Left renal pelvis (tissue), 4 donors: ENCODE measurements at regions not wholly inside any gene's neighbourhood (a gene's known extent, or its start where the extent isn't known, plus 50 kb on each side); places are given as distances from the start of the nearest gene placed in this dataset.
"Not testable (repeated sequence)": the region's sequence is repeated elsewhere in the genome, so short reads cannot be mapped to it uniquely, and the experiment has no call there.

Experiments
- DNase-seq, 4 donors: peaks; one replicate each; pipeline ENCODE4 v3.0.0-alpha.2; 2013; ENCODE audit warnings: low read depth in 4 of 4, low spot score in 3 of 4

DNA sequence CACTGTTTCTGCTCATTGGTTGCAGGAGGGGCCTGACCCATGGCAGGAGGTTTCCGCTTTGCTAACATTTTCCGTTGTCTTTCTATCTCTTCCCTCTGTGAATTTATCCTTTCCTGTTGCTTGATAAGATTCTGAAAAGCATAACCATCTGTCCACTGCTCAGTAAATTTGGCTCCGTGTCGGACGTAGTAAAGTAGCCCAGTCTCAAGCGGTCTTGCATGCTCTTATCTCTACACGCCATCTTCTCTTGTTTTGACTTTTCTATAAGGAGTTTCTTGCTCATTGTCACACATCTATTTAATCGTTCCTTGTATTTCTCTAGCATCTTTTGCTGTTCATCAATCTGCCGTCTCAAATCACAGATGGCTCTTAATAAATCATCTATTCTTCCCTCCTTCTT, 216.3 kb upstream of the CCL2 start:
- DNase-seq, result not testable (repeated sequence)

DNA sequence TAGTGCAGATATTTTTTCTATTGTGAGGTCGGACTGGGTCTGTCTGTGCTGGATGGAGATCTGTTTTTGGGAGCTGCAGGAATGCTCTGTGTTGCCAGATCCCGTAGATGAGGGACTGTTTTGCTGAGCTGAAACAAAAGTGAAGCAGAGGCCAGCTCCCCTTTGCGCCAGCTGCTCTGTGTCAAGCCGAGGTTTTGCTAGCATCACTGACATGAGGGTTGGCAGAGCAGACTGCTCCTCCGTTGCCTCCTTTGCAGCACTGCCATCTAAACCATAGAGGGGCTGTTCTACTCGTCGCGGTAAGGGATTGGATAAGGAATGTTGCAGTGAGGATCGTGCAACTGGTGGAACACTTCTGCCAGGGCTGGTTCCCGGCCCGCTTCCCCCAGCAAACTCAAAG, 215.9 kb upstream of the CCL2 start:
- not testable (repeated sequence) for DNase-seq

DNA sequence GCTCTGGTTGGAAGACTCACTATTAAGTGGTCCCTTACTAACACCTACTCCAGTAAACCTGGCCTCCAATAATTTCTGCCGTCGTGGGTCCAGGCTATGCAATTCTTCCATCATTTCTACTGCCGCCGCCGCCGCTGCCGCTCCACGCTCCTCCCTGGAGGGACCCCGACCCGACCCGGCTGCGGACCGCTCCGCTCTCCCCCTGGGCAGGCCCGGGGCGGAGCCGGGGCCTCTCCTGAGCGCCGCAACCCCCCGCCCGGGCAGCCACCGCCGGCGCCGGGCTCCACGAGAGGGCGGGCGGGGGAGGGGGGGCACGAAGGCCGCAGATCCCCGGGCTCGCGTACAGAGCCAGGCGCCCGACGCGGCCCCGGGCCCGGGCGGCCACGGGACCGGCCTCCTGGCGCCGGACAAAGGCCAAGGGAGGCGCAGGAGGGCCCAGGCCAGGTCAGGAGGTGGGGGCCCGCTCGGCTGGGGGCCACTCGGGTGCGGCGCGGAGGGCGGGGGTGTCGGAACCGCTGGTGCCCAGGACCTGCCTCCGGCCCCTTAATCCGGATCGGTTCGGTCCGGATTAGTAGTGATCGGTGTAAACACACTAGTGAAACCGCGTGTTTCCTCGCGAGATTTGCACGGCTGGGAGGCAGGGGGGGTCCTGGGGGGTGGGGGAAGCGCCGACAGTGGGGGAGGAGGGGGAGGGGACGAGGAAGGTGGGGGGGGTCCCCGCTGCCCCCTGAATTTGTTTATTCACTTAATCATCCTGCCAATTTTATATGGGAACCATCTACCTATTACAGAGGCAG, 215.1 kb upstream of the CCL2 start:
- DNase-seq, result not testable (repeated sequence)

DNA sequence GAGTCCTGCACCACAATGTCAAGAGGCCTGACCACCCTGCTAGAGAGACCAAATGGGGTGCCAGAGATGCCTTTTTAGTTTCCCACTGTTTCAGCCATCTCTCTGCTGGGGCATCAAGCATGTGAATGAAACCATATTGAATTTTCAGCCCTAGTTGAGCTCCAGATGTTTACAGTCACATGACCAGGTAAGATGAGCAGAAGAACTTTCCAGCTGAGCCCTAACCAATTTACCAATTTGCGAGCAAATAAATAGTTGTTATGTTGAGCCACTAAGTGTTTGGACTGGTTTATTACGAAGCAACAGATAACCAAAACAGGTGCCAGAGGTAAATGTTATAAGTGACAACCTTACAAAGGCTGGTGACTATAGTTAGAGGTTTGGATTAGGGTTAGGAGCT, 209.1 kb upstream of the CCL2 start:
- no peak for DNase-seq

DNA sequence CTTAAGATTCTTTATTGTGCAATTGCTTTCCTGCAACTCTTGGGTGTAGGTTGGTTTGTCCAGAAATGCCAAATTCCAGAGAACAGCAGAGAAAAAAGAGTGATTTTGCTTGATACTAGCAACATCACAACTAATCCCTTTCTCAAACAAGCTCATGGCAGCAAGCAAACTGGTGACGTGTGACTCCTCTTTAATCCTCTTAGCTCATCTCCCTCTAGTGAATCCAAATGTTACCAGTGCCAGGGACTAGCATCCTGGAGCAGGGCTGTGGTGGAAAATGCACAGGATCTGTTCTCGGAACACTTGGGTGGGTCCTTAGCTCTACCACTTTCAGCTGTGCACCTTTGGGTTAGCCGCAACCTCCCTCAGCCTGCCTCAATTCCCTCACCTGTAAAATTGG, 204.0 kb upstream of the CCL2 start:
- no peak for DNase-seq

DNA sequence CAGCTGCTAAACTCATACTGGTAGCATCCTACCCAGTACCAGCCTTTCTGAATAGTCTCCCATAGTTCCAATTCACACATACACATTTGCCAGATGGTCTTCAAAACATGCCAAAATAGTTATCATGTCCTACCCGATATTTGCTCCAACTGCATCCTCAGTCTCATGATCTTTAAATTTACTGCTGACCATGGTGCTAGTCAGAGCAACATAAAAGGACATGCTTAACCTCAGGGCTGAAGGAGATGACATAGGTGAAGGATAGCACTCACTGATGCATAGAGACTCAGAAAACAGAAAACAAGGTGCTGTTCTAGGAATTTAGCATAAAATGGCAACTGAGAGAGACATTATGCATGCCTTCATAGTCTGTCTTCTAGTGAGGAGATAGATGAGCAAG, 200.6 kb upstream of the CCL2 start:
- no peak for DNase-seq

DNA sequence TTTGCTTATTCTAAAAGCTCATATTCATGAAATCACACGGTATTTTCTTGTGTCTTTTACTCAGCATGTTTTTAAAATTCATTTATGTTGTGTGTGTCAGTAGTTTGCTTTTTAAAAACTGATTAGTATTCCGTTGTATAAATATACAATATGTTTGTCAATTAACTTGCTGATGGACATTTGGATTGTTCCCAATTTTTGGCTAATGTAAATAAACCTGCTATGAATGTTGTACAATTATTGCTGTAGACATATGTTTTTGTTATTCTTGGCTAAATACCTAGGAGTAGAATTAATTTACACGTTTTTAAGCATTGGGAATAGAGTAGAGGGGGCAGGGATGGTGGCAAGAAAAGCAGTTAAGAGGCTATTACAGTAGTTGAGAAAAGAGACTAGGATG, 199.5 kb upstream of the CCL2 start:
- DNase-seq, result no peak

DNA sequence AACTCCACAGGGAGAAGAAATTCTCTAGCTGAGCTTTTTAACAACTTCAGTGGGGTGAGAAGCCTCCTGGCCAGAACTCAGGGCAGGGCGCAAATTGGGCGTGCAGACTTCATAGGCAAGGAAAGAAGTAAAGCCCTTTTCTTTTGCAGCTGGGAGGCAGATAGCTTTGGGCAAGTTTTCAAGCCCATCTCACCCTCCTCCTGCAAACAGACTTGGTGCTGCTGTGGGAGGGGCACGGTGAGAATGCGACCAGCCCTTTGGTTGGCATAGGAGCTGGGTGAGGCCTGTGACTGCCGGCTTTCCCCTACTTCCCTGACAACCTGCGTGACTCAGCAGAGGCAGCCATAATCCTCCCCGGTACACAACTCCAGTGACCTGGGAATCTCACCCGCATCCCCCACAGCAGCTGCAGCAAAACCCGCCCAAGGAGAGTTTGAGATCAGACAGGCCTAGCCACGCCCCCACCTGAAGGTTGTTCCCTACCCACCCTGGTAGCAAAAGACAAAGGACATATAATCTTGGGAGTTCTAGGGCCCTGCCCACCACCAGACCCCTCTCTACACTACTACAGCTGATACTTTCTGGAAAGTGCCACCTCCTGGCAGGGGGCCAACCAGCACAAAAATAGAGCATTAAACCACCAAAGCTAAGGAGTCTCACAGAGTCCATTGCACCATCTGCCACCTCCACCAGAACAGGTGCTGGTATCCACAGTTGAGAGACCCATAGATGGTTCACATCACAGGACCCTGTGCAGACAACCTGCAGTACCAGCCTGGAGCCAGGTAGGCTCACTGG, 195.5 kb upstream of the CCL2 start:
- DNase-seq, result no peak

DNA sequence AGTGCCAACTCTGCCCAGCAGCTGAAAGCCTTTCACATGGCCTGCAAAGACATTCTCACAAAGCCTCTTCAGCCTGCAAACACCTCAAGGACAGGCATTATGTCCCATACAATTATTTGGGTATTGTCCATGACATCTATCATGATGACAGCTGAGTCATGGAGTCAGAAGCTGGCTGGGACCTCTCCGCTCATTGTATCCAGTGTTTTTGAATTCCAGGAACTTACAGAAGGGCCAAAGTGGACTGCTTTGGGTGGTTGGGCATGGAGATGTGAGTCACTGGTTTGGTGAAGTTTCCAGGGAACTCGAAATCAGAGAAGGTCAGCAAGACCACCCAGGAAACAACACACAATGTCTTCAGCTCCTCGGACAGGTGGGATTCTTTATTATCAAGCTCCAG, 188.6 kb upstream of the CCL2 start:
- DNase-seq, result no peak

DNA sequence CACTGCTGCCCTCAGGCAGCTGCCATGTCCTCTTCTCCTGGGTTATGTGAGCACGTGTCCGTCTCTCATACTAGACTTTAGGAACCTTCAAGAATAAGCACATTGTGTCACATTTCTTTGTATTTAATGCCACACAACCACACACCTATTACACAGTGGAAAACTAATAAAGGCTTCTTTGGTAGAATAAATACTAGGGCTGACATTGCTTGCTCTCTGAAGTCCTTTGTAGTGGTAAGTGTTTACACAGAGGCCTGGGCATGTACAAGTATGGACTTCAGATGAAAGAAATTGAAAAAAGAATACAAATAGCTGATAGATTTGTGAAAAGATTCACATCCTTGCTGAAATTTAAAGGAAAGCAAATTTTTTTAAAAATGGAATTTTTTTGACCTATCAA, 188.1 kb upstream of the CCL2 start:
- no peak for DNase-seq

DNA sequence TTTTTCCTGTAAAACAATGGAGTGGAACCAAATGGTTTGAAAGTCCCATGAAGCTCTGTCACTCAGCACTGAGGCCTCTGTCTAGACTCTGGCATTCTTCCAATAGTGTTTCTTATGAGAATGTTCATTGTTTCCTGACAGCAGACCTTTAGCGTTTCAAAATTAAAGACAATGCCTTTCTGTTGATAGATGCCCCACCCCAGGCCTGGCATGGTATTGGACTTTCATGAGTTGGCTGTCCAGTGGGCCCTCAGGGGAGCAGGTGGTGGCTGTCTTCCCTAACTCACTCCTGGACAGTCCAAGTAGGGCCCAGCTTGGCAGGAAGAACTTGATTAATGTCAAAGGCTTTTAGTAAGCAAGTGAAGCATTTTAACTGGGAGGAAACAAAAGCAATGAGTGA, 186.5 kb upstream of the CCL2 start:
- DNase-seq, result no peak

DNA sequence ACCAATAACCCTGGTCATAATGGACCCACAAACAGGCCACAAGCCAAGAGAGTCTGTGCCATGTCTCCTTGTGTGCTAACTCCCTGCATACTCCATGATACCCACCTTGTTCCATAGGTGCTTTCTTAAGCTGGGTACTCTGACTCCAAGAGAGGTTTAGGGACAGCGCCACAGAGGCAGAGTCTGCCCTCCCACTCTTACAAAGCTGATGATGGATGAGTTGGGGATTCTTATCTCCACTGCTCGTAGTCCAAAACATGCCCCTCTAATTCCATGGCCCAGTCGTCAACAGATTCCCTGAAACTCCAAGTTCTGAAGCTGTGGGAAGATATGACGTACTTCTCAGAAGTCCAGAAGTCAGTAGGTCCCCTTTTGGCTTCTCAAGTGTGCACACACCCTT, 184.4 kb upstream of the CCL2 start:
- no peak for DNase-seq

DNA sequence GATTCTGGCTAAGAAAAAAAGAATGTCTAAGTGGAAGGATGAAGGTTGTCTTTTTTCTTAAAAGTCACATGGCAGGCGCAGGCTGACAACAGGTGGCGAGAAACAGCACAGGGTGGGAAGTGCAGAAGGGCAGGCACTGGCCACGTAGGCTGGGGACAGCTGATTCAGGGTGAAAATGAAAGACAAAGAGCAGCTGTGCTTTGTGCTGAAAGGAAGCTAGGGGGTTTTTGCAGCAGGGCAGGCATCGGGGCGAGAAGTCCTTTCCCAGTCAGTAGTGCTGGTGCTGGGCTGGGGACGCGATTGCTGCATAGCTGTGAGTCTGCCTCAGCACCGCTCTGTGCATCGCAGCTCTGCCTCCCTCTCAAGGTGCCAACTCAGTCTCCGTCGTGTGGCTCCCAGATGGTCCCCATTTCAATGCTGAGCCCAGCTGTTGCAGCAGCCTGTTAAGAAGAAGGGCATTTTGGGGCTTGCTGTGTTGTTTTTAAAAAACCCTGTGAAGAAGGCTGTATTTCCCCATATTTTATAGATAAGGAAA, 183.1 kb upstream of the CCL2 start:
- DNase-seq, result no peak

DNA sequence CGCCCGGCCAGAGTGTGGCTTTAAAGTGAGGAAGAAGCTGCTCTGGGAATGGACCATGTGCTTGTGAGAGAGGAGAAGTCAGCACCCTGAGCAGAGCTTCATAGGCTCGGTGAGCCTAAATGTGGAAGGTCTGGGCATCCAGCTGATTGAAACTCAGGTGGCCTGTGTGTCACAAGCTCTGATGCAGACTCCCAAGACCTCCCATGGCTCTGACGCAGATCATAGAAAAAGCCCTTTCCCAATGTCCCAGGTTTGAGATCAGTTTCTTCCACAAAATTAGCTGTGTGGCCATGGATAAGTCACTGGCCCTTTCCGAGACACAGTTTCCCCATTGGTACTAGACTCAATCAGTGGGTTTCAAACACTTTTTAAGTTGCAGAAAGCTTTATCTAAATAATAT, 180.0 kb upstream of the CCL2 start:
- no peak for DNase-seq

DNA sequence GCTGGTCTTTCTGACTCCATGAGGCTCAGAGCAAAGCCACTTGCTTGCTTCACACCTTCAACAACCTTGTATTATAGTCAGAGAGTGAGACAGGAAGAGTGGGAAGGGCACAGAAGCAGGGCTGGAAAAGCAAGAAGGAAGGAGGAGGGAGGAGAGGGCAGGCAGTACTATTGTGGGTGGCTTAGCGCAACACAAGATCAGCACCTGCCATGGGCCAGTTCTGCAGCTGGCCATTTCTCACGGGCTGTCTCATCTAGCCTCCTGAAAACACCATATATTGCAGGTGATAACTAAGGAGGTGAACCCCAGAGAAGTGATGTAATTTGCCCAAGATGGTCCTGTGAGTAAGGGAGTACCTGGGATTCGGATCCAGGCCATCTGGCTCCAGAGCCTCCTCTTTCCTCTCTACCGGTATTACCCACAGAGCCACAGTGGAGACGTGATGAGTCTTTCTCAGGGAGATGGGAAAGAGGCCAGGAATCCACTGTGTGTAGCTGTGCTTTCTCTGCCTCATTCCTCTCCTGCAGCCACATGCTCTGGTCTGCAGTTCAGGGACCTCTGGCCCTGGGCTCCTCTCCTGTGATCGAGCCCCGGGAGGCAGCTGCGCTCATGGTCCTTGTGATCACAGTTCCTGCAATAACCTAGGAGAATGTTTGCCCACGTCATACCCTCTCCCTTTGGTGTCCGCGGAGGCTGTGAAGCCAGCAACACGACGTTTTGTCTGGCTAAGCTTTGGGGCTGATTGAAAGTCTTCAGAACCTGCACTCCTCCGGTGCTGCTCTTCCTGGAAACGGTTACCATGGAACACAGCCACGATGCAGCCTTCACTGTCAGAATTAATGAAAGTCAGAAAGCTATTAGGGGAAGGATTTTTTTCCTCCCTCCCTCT, 178.1 kb upstream of the CCL2 start:
- DNase-seq, result no peak

DNA sequence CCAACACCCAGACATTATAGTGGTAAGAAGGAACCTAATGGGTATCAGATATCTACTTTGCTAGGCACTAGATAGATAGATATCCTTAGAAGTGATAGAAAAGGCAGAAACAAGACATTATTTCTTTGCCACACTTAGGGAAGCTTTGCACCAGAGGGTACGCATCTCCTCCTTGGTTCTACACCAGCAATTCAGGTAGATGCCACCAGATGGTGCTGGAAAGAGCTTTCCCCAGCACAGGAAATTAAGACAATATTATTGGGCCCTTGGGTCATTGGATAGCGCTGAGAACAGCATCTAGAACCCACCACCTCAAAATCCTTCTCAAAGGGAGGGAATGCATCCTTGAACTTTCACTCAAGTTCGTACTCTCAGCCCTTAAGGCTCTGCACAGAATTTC, 173.8 kb upstream of the CCL2 start:
- no peak for DNase-seq

DNA sequence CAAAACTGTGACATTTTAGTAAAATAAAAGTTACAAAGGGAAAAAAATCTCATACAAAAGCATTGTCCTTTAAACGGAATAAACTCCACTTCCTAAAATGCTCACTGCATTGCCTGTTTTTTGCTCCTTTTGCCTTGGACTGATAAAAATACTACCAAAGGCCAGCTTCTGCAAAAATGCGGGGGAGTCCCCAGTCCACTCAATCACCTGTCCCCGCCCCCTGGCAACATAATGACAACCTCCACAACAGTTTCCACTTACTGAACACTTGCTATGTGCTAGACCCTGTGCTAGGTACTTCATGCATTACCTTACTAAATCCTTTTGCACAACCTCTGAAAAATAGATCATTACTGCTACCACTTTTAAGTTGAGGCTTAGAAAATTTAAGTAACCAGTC, 172.7 kb upstream of the CCL2 start:
- DNase-seq, result no peak

DNA sequence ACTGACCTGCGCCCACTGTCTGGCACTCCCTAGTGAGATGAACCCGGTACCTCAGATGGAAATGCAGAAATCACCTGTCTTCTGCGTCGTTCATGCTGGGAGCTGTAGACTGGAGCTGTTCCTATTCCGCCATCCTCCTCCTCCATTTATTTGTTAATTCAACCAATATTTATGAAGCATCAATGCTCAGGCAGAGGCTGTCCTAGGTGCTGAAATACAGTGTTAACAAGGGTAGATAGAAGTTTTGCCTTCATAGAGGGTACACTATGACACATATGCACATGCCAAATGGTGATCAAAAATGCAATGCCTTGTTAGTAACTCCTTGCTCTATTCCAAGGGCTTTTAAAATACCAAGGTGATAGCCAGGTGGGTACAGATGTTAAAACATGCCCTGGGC, 166.0 kb upstream of the CCL2 start:
- DNase-seq, result not testable (repeated sequence)

DNA sequence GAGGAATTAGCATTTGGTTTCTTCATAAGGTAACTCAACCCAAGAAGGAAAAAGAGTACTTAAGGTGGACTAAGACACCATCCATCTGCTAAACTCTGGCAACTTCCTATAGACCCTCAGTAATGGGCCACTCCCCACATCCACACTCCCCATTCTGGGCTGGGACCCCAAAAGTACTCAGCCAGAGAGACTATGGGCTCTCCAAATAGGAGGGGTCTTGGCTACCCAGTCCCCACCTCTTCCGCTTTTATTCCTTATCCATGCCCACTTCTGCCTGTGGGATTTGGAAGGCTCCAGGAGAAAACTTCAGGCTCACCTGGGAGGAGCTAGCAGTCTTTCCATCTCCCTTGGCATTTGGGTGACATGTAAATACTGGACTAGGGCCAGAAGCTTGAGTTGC, 164.5 kb upstream of the CCL2 start:
- no peak for DNase-seq

DNA sequence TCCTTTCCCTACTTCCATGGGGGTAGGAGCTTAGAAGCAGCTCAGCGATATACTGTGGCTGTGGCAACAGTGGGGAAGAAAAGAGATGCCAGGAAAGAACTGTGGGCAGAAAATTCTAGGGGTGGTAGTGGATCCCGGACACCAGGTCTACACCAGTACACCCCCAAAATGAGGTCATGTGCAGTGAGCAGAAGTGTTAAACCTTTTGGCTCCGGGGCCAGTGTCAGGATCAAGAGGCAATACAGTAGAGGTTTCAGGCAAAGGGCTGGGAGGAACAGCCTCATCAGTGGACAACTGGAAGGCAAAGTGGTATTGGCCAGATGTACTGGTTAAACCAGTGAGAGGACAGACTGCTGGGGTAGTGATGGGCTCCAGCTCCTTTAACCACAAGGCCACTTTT, 163.1 kb upstream of the CCL2 start:
- DNase-seq, result no peak

DNA sequence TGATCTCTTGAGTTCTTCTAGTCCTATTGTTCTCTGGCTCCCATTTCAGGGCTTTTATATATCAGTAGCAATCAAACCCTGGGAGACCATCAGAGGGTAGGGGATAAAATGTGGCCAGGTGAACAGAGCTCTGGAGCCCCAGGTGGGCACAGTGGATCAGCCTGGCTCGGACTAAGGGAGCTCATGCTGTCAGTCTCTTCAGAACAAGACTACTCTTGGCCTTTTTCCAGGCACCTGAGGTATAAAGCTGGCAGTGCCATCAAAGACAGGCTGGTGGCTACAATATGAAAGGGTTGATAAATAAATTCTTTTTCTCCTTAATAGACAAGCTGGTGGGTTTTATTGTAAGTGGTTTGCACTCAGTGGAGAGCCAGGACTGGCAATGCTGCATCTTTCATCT, 160.0 kb upstream of the CCL2 start:
- no peak for DNase-seq
